Inflammatory macrophage (primary cell): ENCODE measurements at regions not wholly inside any gene's neighbourhood (a gene's known extent, or its start where the extent isn't known, plus 50 kb on each side); places are given as distances from the start of the nearest gene placed in this dataset.
"Not testable (repeated sequence)": the region's sequence is repeated elsewhere in the genome, so short reads cannot be mapped to it uniquely, and the experiment has no call there.

Experiments used
- DNase-seq, 2 donors: peaks; one replicate each; pipeline ENCODE4 v3.0.0-alpha.2; 2020 to 2022

DNA sequence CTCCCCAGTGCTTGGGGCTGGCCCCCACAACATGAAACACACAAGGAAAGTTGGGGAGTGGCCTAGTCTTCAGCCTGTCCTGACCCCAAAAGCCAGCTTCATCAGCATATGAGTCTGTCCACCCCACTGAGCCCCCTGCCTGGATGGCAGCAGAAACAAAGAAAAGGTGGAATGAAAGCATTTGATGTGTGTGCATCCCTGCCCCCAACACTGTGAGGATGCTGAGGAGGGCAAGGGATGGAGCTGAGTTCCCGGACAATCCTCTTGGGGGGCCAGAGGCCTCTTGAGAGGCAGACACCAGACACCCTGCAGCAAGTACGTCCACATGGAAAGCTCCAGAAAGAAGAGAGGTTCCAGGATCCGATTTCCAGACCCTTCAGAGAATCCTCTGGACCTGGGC lies 113.5 kb upstream of the PPP1R26 start:
- DNase-seq = no peak

DNA sequence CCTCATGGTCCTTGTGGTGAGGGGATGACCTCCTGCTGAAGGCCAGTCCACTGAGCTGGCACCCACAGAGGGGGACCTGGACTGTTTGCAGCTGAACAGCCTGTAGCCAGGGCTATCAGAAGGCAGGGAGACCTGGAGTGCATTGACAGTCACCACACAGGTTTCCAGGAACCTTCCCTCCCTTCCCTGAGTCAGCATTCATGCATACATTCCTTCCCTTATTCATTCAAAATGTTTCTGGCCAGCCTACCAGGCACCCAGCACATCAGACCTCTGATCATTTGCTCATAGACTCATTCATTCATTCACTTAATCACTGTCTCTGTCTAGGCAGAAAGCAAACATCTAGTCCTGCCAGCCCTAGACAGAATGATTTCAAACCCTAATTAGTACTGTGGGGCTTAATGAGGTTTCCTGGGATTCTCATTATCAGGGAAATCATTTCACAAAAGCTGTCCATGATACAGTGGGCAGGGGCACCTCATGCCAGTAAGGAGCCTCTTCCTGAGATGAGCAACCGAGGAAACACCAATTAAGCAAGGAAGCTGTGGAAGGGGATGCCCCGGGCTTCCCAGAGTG lies 110.1 kb upstream of the PPP1R26 start:
- no peak for DNase-seq

DNA sequence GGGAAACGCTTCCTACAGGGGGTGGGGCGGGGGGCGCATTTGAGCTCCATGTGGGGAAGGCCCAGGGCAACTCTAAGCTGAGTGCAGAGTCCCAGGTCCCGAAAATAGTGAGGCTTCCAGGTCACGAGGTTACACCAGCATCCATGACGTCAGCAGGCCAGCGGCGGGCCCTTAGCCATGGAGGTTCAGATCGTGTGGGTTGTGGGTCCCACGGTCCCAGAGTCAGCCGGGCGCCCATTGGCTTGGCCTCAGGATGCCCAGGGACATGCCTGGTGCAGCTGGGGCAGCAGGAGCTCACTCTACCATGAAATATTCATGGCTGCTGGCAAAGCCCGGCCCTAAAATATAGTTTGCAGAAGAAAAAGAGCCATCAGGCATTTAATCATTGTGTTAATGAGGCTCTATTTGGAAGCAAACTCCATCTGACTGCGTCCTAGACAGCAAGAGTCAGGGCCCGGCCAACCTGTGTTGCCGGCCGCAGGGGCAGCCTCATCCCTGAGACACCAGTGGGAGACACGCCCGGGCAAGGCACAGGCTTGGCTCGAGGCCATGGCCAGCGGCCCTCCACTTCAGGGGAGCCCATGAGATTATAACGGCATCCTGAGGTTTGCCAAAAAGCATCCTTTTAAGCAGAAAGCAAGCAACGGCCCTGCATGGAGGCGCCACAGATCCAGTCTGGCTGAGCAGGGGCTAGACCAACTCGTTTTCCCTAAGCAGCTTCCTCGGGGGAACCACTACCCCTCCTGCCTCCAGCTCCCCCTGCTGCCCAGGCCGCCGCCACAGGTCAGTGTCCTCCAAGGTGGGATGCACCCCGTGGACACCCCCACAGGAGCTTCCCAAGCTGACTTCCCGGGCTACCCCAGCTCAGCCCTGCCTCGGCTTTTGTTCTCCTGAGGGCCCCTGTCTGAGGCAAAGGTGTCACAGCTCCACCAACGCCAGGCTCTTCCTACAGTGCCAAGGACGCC lies 108.9 kb upstream of the PPP1R26 start:
- DNase-seq = no peak

DNA sequence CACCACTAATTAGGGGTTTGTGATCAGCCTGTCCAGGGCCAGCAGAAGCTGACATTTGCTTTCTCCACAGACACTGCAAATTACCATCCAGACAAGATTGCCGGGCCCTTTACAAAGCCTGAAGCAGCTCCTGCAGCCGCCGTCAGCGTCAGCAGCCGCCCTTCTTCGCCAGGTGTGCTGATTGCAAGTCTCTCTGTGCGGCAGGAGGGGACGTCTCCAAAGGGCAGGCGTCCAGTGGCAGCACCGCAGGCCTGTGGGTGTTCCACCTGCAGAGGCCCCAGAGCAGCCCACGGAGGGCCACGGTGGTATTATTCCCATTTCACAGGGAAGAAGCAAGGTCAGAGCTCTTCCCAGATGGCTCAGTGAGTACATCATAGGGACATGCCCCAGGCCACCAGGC lies 108.0 kb upstream of the PPP1R26 start:
- DNase-seq = no peak

DNA sequence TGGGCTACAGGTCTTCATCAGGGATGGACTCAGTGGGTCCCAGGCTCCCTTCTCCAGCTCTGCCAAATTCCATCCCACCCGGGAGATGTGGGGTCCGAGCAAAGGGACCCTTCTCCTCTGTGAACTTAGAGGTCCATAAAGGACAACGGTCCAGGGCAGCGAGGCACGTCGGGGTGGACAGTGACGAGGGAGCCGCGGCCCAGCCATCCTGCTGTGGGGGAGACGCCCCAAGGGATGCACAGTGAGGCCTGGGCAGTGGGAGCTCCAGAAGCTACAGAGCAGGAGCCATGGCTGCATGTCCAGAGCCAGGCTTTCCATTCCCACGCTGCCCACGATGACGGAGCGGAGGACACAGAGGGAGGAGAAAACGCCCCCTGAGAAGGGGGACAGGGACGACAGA lies 107.5 kb upstream of the PPP1R26 start:
- DNase-seq = no peak

DNA sequence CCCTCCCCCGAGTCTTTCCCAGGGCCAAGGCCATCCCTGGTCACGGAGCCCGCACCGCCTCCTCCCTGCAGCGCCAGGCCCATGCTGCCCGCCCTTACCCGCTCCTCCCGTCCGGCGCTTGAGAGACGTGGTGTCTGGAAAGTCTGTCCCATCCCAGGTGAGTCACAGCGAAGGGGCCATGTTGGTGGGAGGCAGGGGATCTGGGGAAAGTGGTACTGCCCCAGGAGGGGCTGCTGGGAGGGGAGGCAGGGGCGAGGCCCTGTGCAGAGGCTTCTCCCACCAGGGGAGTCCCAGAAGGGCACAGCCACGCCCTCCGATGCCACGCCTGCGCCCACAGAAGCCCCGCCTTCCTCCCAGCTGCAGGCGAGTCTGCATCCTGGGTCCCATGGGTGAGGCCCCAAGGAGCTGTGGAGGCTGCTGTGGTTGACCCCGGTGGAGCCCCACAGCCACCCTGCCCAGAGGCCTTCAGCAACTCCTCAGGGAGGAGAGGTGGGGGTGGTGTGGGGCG lies 107.0 kb upstream of the PPP1R26 start:
- DNase-seq = no peak

DNA sequence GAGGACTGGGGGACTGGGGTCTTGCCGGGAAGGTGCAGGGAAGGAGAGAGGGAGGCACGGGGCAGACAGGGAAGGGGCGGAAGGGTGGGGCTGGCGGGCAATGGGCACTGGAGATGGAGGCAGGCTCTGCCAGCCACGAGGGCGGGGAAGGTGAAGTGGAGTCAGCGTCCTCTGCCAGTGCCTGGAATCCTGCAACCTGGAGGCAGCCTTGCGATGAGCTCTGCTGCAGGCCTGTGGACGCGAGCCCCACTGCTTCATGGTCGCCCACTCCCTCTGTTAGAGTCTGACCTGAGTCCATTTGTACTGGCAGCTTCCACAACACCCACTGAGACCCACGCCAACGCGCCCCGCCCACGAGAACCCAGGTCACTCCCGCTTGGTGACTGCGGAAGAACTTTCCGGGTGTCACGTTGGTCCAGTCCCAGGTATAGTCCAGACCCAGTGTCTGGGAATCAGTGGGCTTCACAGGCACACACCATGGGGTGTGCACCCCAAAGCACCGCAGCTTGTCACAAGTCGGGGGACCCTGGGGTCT lies 106.4 kb upstream of the PPP1R26 start:
- DNase-seq = no peak

DNA sequence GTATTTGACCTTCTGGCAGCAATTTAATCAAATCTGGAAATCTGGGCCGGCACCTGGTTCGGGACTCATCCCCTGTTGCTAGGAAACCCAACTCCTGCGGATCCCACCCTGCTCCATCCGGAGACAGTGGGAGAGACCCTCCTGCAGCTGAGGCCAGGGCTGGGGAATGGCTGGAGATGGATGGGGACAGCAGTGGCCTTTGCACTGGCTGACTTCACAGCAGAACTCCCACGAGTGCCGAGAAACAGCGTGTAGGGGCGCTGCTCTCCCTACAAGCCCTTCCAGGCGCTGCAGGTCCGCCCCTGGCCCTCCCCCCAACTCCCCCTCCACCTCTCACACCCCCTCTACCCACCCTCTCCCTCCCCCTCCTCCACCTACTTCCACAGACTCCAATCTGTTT lies 105.8 kb upstream of the PPP1R26 start:
- no peak for DNase-seq

DNA sequence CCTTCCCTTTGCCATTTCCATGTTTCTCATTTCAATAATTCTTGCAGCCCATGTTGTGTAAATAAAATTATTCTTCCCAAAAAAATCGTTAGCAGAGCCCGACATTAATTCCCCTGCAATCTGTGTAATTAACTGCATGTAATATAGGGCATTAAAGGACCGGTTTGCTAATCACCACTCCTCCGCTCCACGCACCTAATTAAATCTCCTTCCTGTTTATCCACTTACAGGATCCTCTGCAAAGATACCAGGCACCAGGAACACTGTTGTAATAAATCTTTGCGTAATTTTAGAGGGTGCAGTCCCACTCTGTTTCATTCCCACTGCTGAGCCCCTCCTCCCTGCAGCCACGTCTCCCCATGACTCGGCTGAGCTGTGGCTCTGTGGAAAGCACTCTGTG lies 105.0 kb upstream of the PPP1R26 start:
- DNase-seq = no peak

DNA sequence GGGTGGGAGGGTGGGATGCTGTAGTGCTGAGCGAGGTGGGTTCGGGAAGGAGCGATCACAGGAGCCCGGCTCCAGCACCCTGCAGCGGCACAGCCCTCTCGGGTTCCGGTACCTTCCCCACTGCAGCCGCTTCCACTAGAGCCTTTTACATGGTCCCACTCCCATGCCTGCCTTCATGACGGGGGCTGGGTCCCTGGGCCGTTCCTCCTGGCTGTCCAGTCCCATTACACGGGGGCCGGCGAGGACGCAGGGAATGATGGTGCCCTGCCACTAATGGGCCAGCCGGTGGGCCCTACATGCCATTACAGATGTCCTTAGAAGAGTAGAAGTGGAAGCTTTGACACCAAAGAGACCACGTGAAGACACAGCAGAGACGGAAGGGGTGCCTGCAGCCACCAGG lies 104.6 kb upstream of the PPP1R26 start:
- no peak for DNase-seq

DNA sequence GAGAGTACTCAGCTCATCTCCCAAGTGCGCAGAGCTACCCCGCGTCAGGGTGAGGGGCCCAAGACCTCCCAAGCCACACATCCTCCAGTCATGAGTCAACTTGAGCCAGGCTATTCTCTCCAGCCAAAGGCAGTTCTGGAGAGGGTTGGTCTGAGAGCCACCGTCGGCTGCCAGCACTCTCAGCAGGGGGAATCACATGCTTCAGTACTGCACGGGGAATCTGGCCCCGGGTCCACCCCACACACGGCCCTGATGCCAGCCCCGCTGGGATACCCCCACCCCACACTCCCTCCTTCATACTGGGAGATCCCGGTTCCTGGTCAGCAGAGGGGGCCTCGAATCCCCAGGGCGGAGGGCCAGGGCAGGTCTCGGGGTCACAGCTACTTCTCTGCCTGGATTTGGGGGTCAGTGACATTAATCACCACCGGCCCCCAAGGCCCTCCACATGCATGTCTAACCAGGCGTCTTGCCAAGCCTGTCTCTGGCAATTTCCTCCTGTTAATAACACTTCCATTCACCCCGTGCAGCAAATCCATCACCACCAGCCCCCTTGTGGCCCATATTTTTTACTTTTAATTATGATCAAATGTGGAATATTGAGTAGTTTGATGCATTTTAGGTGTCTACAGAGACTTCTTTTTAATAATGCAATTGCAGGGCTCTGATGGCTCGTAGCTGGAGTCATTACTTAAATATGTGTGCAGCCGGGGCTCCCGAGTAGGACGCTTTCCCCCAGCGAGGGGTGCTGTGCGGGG lies 102.9 kb upstream of the PPP1R26 start:
- no peak for DNase-seq

DNA sequence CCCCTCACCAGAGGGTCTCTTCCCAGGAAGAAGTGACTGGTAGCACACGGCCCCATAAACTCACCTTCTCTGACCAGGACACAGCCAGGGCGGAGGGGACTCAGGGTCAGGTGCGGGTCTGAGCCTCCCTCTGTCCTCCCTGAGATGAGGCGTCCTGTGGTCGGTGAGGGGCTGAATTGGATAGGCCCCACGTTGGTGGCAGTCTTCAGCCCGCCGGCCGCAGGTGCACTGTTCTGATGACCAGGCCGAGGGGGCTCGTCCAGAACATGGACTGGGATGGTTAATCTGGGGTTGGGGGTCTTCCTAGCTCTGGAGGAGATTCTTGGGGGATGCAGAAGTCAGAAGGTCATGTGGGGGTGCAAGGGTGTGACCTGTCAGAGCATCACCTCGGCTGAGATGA lies 102.2 kb upstream of the PPP1R26 start:
- no peak for DNase-seq

DNA sequence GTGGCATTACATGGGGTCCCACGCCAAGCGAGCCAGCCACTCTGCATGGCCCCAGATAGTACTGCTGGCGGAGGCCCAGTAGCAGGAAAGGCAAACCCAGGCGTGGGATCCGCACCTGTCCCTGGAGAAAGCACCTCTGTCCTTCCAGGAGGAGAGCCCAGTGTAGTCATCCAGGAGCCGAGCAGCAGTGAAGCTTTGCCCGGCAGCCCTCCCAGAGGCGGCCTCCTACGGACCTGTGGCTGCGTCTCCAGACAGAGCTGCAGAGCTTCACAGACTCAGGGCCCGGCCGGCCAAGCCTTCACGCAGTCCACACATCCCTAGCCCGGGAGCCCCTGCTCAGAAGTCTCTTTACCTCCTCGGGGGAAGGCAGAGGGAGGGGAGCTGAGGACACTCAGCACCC lies 100.8 kb upstream of the PPP1R26 start:
- DNase-seq = no peak

DNA sequence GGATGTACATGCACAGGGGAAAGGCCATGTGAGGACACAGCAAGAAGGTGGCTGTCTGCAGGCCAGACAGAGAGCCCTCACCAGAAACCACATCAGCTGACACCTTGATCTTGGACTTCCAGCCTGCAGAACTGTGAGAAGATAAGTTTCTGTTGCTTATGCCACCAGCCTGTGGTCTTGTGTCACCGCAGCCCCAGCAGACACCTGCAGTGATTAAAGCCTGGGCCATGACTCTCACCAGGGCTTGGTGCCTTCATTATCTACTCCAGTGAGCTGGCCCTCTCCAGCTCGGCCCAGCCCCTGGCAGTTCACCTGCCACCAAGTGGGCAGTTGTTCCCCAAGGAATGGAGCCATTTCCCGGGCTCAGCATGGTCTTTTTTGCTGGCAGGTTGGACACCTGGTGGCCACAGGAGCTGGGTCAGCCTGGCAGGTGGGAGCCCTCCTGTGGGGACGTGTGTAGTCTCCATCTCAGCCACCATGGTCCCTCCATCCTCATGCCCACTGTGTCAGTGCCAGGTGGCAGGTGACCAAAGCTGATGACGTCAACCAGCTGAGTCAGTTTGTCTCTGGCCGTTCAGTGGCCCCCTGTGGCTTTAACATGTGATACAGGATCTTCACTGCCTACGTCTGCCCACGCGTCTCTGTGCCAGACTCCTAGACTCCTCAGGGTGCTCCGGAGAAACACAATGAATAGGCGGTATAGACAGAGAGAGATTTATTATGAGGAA lies 99.9 kb upstream of the PPP1R26 start:
- no peak for DNase-seq

DNA sequence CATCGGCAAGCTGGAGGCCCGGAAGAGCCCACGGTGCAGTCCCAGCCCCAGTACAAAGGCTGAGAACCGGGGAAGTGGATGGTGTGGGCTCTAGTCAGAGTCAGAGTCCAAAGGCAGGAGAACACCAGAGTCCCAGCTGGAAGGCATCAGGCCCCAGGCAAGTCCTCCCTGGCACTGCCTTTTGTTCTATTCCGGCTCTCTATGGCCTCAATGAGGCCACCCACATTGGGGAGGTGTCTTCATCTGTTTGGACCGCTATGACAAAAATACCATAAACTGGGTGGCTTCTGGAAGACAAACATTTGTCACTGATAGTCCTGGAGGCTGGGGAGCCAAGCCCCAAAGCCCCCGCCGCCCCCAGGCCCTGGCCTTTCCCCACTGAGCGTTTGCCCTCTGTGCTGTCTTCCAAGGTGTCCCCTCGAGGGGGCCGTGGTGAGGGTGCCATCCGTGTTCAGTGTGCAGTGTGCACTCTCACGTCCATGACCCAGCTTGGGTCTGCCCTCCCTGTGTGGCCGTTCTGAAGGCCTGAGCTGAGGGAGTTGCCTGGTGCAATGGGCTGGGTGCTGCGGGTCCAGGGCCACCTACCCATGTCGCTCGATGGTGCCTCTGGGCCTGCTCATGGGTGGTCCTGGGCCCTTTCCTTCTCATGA lies 99.1 kb upstream of the PPP1R26 start:
- DNase-seq = no peak

DNA sequence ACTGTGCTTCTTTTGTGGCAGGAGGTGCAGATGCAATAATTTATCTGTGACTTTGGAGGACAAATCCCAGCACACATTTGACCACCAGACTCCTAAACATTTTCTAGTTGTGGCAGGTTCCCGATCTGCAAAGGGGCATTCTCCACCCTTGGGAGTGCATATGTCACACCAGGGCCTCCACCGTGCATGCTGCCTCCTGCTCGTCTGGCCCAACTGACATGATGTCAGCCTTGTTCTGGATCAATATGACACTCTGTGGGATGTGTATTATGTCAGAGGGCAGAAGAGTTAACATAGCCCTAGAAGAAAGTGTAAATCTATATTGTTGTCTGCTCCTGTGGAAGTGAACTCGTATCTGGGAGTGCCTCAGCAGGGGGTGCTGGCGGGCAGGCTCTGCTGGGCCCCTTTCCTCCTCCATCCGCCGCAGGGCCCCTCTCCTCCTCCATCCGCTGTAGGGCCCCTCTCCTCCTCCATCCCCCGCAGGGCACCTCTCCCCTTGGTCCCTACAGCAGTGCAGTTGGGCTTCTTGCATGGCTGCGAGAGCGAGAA lies 97.7 kb upstream of the PPP1R26 start:
- no peak for DNase-seq

DNA sequence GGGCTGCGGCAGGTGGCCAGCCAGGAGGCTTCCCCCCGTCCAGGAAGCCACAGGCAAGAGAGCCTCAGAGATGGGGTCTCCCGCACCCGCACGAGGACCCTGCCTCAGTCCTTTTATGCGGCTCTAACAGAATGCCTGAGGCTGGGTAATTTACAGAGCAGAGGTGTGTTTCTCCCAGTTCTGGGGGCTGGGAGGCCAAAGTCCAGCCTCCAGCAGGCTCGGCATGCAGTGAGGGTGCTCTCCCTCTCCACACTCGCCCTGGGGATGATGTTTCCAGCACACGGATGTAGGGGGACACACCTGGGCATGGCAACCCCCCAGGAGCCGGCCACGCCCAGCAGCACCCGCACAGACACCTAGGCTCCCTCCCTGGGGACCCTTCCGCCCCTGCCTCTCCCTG lies 95.4 kb upstream of the PPP1R26 start:
- DNase-seq = no peak

DNA sequence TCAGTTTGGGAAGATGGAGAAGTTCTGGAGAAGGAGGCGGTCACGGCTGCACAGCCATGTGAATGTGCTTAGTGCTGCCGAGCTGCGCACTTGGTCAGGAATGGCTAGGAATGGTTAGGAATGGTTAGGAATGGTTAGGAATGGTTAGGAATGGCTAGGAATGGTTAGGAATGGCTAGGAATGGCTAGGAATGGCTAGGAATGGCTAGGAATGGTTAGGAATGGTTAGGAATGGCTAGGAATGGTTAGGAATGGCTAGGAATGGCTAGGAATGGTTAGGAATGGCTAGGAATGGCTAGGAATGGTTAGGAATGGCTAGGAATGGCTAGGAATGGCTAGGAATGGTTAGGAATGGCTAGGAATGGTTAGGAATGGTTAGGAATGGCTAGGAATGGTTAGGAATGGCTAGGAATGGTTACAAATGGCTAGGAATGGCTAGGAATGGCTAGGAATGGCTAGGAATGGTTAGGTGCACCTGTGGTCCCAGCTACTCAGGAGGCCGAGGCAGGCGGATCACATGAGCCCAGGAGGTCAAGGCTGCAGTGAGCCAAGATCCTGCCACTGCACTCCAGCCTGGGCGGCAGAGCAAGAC lies 94.7 kb upstream of the PPP1R26 start:
- DNase-seq = not testable (repeated sequence)

DNA sequence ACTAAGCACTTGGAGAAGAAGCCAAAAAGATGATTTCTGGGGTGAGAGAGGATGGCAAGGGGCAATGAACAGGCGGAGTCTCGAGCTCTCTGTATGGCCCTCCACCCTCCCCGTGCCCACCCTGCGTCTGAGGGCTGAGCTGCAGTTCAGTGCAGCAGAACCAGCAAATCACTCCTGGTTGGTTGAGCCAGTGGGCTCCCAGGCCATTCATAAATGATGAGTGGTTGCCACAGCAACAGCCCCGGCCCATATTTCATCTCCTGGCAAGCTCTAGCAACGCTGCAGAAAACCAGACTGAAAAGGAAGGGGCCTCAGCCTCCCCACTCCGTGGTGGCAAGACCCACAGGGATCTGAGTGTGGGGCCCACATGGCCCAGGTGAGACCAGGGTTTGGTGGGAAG lies 93.8 kb upstream of the PPP1R26 start:
- no peak for DNase-seq

DNA sequence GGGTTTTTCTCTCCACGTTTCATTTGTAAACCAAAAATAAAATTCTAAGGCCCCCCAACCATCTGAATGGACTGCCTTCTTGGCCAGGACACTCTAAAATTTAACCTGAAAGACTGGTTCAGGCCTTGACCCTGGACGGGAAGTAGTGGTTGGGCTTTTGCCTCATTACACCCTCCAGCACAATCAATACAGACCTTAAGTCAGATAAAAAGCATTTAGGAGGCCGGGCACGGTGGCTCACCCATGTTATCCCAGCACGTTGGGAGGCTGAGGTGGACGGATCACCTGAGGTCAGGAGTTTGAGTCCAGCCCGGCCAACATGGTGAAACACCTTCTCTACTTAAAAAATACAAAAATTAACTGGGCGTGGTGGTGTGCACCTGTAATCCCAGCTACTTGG lies 91.6 kb upstream of the PPP1R26 start:
- no peak for DNase-seq

DNA sequence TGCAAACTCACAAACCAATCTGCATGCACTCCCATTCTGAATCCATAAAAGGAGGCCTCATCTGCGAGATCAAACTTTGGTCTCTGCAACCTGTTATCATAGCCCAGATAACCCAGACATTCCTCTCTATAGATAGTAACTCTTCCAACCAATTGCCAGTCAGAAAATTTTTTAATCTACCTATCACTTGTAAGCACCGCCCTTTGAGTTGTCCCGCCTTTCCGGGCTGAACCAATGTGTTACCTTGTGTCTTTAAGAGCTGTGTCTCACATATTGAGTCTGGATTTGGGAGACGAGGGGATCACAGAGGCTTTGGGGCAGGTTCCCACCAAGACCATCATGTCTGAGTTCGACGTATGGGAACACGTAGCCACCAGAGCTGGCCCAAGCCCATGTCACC lies 91.1 kb upstream of the PPP1R26 start:
- DNase-seq = no peak
